SU-DHL-6 (cell line): ENCODE measurements at regions not wholly inside any gene's neighbourhood (a gene's known extent, or its start where the extent isn't known, plus 50 kb on each side); places are given as distances from the start of the nearest gene placed in this dataset.

Source experiments
- EZH2phosphoT487 ChIP-seq: fragments of 200-600 bp; sonication (generic), shearing (Covaris generic); conservative IDR thresholded peaks from 2 replicates; pipeline ENCODE4 v1.6.1; 2018; ENCODE audit warnings: mild to moderate bottlenecking, antibody characterized with exemption, low read length, moderate library complexity, mixed read lengths
- TF ChIP-seq, protein P1 (sequence below): fragments of 200-600 bp; sonication (generic); IDR thresholded peaks from one replicate; pipeline ENCODE4 v1.5.1; 2017; ENCODE audit warnings: antibody characterized with exemption, mild to moderate bottlenecking, low read length, moderate library complexity; ENCODE audit not compliant: insufficient read depth, poor library complexity, severe bottlenecking

DNA sequence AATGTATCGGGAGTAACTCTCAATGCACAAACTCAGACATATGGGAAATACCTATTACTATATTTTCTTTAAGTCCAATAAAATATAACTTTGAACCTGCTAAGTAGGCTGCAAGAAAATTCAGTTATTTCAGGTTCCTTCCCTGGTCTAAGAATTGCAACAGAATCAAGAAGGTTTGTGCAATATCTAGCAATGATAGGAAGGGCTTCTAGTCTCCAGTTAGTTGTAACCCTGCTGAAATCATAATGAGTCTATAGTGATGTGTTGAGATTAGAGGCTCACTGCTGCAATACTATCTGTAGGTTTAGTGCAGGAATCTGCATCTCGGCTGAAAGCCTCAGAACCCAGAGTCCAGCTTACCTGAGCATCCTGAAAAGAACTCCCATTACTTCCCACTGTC lies 110.5 kb downstream of the PMP22 start:
- TF ChIP-seq, protein P1, sequence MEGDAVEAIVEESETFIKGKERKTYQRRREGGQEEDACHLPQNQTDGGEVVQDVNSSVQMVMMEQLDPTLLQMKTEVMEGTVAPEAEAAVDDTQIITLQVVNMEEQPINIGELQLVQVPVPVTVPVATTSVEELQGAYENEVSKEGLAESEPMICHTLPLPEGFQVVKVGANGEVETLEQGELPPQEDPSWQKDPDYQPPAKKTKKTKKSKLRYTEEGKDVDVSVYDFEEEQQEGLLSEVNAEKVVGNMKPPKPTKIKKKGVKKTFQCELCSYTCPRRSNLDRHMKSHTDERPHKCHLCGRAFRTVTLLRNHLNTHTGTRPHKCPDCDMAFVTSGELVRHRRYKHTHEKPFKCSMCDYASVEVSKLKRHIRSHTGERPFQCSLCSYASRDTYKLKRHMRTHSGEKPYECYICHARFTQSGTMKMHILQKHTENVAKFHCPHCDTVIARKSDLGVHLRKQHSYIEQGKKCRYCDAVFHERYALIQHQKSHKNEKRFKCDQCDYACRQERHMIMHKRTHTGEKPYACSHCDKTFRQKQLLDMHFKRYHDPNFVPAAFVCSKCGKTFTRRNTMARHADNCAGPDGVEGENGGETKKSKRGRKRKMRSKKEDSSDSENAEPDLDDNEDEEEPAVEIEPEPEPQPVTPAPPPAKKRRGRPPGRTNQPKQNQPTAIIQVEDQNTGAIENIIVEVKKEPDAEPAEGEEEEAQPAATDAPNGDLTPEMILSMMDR, result no peak
- TF ChIP-seq EZH2phosphoT487, result no peak
